ENCODE measurements at regions not wholly inside any gene's neighbourhood (a gene's known extent, or its start where the extent isn't known, plus 50 kb on each side); places are given as distances from the start of the nearest gene placed in this dataset.

- TF ChIP-seq, protein P1, sequence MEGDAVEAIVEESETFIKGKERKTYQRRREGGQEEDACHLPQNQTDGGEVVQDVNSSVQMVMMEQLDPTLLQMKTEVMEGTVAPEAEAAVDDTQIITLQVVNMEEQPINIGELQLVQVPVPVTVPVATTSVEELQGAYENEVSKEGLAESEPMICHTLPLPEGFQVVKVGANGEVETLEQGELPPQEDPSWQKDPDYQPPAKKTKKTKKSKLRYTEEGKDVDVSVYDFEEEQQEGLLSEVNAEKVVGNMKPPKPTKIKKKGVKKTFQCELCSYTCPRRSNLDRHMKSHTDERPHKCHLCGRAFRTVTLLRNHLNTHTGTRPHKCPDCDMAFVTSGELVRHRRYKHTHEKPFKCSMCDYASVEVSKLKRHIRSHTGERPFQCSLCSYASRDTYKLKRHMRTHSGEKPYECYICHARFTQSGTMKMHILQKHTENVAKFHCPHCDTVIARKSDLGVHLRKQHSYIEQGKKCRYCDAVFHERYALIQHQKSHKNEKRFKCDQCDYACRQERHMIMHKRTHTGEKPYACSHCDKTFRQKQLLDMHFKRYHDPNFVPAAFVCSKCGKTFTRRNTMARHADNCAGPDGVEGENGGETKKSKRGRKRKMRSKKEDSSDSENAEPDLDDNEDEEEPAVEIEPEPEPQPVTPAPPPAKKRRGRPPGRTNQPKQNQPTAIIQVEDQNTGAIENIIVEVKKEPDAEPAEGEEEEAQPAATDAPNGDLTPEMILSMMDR (conservative IDR thresholded peaks at IDR 0.05; ENCODE audit: low read depth in 2 of 2): no peak
- TF ChIP-seq CREB1 (CRISPR knock-in tag; IDR thresholded peaks at IDR 0.05; ENCODE audit: low read depth) (no peak), EZH2 (IDR thresholded peaks at IDR 0.05; ENCODE audit: low read depth, unreplicated experiment) (no peak), POLR2AphosphoS5 (IDR thresholded peaks at IDR 0.05; ENCODE audit: low read depth) (no peak), JUNB (IDR thresholded peaks at IDR 0.05; ENCODE audit: unreplicated experiment) (no peak), EZH2phosphoT487 (IDR thresholded peaks at IDR 0.05; ENCODE audit: unreplicated experiment) (no peak)
- TF ChIP-seq, protein P2, sequence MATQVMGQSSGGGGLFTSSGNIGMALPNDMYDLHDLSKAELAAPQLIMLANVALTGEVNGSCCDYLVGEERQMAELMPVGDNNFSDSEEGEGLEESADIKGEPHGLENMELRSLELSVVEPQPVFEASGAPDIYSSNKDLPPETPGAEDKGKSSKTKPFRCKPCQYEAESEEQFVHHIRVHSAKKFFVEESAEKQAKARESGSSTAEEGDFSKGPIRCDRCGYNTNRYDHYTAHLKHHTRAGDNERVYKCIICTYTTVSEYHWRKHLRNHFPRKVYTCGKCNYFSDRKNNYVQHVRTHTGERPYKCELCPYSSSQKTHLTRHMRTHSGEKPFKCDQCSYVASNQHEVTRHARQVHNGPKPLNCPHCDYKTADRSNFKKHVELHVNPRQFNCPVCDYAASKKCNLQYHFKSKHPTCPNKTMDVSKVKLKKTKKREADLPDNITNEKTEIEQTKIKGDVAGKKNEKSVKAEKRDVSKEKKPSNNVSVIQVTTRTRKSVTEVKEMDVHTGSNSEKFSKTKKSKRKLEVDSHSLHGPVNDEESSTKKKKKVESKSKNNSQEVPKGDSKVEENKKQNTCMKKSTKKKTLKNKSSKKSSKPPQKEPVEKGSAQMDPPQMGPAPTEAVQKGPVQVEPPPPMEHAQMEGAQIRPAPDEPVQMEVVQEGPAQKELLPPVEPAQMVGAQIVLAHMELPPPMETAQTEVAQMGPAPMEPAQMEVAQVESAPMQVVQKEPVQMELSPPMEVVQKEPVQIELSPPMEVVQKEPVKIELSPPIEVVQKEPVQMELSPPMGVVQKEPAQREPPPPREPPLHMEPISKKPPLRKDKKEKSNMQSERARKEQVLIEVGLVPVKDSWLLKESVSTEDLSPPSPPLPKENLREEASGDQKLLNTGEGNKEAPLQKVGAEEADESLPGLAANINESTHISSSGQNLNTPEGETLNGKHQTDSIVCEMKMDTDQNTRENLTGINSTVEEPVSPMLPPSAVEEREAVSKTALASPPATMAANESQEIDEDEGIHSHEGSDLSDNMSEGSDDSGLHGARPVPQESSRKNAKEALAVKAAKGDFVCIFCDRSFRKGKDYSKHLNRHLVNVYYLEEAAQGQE (IDR thresholded peaks at IDR 0.05; ENCODE audit: unreplicated experiment): no peak
These were observed 70.7 kb upstream of the CXADR start for GRCh38 chr21:17442165-17442564.

Data from GM23338 (cell line).